IPS DF 4.7 (cell line): ENCODE measurements at regions not wholly inside any gene's neighbourhood (a gene's known extent, or its start where the extent isn't known, plus 50 kb on each side); places are given as distances from the start of the nearest gene placed in this dataset.

Experiments used
- DNase-seq: peaks from one replicate; pipeline ENCODE4 v3.0.0-alpha.2; 2013; ENCODE audit warnings: low spot score; ENCODE audit errors: extremely low read depth

- DNase-seq, result no peak
These were observed 50.7 kb upstream of the PDE4B start for GRCh38 chr1:65741993-65742392.
